Prostate gland (tissue), 2 donors: ENCODE measurements at regions not wholly inside any gene's neighbourhood (a gene's known extent, or its start where the extent isn't known, plus 50 kb on each side); places are given as distances from the start of the nearest gene placed in this dataset.

Source experiments
- POLR2AphosphoS5 ChIP-seq: sonication (generic); formaldehyde crosslinking; IDR thresholded peaks from one replicate; pipeline ENCODE4 v1.6.1; 2017; ENCODE audit warnings: antibody characterized with exemption
- TF ChIP-seq, protein P1 (sequence below), 4 experiments: fragments of 200-600 bp in 2 of 4; fragments of 450-650 bp in 2 of 4; sonication (generic) in 2 of 4; IDR thresholded peaks; 1 replicate in 3 of 4; 2 replicates in 1 of 4; pipeline ENCODE4 v1.5.1; 2016 to 2019; ENCODE audit warnings: antibody characterized with exemption in 4 of 4, mild to moderate bottlenecking in 2 of 4, moderate library complexity in 2 of 4

DNA sequence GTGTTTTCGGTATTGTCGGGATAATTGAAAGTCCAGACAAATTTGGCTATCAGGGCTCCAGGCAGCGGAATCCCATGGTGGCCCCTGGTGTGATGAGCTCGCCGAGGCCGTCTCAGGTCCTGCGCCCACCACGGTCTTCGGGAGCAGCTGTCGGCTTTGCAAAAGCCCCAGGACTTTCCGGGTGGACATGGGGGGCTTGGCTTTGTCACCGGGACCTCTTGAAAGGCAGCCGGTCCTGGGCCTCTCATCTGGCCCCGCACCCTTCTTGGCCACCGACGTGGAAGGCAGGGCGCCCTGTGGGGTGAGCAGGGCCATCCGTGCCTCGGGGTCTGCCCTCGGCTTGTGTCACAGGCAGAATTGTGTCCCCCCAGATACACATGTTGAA, 87.1 kb upstream of the ACTRT2 start:
- TF ChIP-seq, protein P1, sequence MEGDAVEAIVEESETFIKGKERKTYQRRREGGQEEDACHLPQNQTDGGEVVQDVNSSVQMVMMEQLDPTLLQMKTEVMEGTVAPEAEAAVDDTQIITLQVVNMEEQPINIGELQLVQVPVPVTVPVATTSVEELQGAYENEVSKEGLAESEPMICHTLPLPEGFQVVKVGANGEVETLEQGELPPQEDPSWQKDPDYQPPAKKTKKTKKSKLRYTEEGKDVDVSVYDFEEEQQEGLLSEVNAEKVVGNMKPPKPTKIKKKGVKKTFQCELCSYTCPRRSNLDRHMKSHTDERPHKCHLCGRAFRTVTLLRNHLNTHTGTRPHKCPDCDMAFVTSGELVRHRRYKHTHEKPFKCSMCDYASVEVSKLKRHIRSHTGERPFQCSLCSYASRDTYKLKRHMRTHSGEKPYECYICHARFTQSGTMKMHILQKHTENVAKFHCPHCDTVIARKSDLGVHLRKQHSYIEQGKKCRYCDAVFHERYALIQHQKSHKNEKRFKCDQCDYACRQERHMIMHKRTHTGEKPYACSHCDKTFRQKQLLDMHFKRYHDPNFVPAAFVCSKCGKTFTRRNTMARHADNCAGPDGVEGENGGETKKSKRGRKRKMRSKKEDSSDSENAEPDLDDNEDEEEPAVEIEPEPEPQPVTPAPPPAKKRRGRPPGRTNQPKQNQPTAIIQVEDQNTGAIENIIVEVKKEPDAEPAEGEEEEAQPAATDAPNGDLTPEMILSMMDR (IDR thresholded peaks at IDR 0.05), result no peak
- TF ChIP-seq POLR2AphosphoS5, result no peak
